Esophagus squamous epithelium (tissue), 5 donors: ENCODE measurements at regions not wholly inside any gene's neighbourhood (a gene's known extent, or its start where the extent isn't known, plus 50 kb on each side); places are given as distances from the start of the nearest gene placed in this dataset.
"Not testable (repeated sequence)": the region's sequence is repeated elsewhere in the genome, so short reads cannot be mapped to it uniquely, and the experiment has no call there.

Experiments used
- DNase-seq: peaks from one replicate; lab custom pipeline; 2025; lab: John Stamatoyannopoulos, UW
- H3K27ac ChIP-seq, 4 donors: fragments of 200-600 bp; sonication (generic); one replicate each; pipeline ENCODE4 v1.5.1; 2016 to 2019; ENCODE audit warnings: mild to moderate bottlenecking in 1 of 4
- H3K27me3 ChIP-seq, 4 donors: fragments of 200-600 bp; sonication (generic); 1 replicate in 3 of 4; 2 replicates in 1 of 4; pipeline versions ENCODE4 v1.5.1 to v1.6.0; 2017 to 2021; ENCODE audit warnings: antibody characterized with exemption in 1 of 4
- H3K36me3 ChIP-seq, 3 donors: fragments of 200-600 bp; sonication (generic); one replicate each; pipeline ENCODE4 v1.5.1; 2016 to 2019
- H3K4me1 ChIP-seq, 3 donors: fragments of 200-600 bp; sonication (generic); one replicate each; pipeline ENCODE4 v1.5.1; 2017 to 2019
- H3K4me3 ChIP-seq, 4 donors: fragments of 200-600 bp; sonication (generic); 1 replicate in 3 of 4; 2 replicates in 1 of 4; pipeline ENCODE4 v1.5.1; 2016 to 2019; ENCODE audit warnings: mild to moderate bottlenecking in 2 of 4, moderate library complexity in 1 of 4
- H3K9me3 ChIP-seq, 3 donors: fragments of 200-600 bp; sonication (generic); one replicate each; pipeline ENCODE4 v1.5.1; 2016 to 2019
- CTCF ChIP-seq, 6 experiments: fragments of 450-650 bp in 4 of 6; fragments of 200-600 bp in 2 of 6; sonication (generic) in 2 of 6; IDR thresholded peaks; one replicate each; pipeline ENCODE4 v1.5.1; 2016 to 2019; ENCODE audit warnings: antibody characterized with exemption in 6 of 6, mild to moderate bottlenecking in 4 of 6, moderate library complexity in 4 of 6
- POLR2A ChIP-seq, 4 donors: fragments of 450-650 bp; IDR thresholded peaks; one replicate each; pipeline ENCODE4 v1.6.1; 2017; ENCODE audit warnings: antibody characterized with exemption in 4 of 4, mild to moderate bottlenecking in 4 of 4, moderate library complexity in 3 of 4
- WGBS, 2 donors: methylation state at CpG; one replicate each; pipeline ENCODE4 v1.1.5; 2018; 5-methylcytosine and 5-hydroxymethylcytosine counted together
- intact Hi-C: fragments of 100-400 bp; cut with DNase I; formaldehyde crosslinking; loops from one replicate; pipeline ENCODE4 v1.15.0; 2022
- donor health status: DM: yes; HTN: yes; CAD: no.

GRCh38 chr2:21230140-21230539, 106.4 kb downstream of the TDRD15 start:
- 56 to 59% methylated on average over 1 of the region's 1 CpG for WGBS, 2 donors
- intact Hi-C loops = no loop called here

GRCh38 chr2:21231985-21232384, 108.2 kb downstream of the TDRD15 start:
- Histone ChIP-seq H3K4me3 (no peak overlapping the region), H3K36me3 (no peaks in the 10 kb centered on the region), H3K27me3 (no peaks in the 10 kb centered on the region), H3K4me1 (no peaks in the 10 kb centered on the region), H3K9me3 (no peaks in the 10 kb centered on the region), H3K27ac (no peak overlapping the region)
- intact Hi-C loops = no loop called here
- TF ChIP-seq POLR2A (IDR thresholded peaks at IDR 0.05) (no peak), CTCF (IDR thresholded peaks at IDR 0.05) (no peak)
- no peak for DNase-seq

More at GRCh38 chr2:21230140-21230539, 106.4 kb downstream of the TDRD15 start:
- Histone ChIP-seq H3K4me1 (no peaks in the 10 kb centered on the region), H3K9me3 (no peaks in the 10 kb centered on the region), H3K4me3 (no peak overlapping the region), H3K36me3 (no peaks in the 10 kb centered on the region), H3K27ac (no peak overlapping the region), H3K27me3 (no peaks in the 10 kb centered on the region)
- no peak for DNase-seq
- TF ChIP-seq CTCF (IDR thresholded peaks at IDR 0.05) (no peak), POLR2A (IDR thresholded peaks at IDR 0.05) (no peak)

GRCh38 chr2:21233194-21233593, 109.4 kb downstream of the TDRD15 start:
- no peak for DNase-seq
- no peak overlapping the region for H3K27ac ChIP-seq
- TF ChIP-seq POLR2A (IDR thresholded peaks at IDR 0.05) (no peak), CTCF (IDR thresholded peaks at IDR 0.05) (no peak)
- H3K27me3 ChIP-seq = no peaks in the 10 kb centered on the region
- intact Hi-C loops = no loop called here
- H3K4me3 ChIP-seq = no peak overlapping the region
- H3K9me3 ChIP-seq = no peaks in the 10 kb centered on the region
- no peaks in the 10 kb centered on the region for H3K36me3 ChIP-seq
- WGBS, 2 donors = 69 to 72% methylated on average over 3 of the region's 3 CpGs
- H3K4me1 ChIP-seq = no peaks in the 10 kb centered on the region

- Histone ChIP-seq H3K4me3 (no peak overlapping the region), H3K9me3 (no peaks in the 10 kb centered on the region), H3K27ac (no peak overlapping the region), H3K36me3 (no peaks in the 10 kb centered on the region), H3K4me1 (no peaks in the 10 kb centered on the region), H3K27me3 (no peaks in the 10 kb centered on the region)
- WGBS, 2 donors = 52 to 72% methylated on average over 3 of the region's 3 CpGs
- DNase-seq = no peak
- TF ChIP-seq CTCF (IDR thresholded peaks at IDR 0.05) (no peak), POLR2A (IDR thresholded peaks at IDR 0.05) (no peak)
- intact Hi-C loops = no loop called here
These were observed 110.2 kb downstream of the TDRD15 start for GRCh38 chr2:21234001-21234400.

- DNase-seq = no peak
- Histone ChIP-seq H3K4me3 (no peak overlapping the region), H3K27ac (no peak overlapping the region), H3K9me3 (no peaks in the 10 kb centered on the region), H3K27me3 (no peaks in the 10 kb centered on the region), H3K4me1 (no peaks in the 10 kb centered on the region), H3K36me3 (no peaks in the 10 kb centered on the region)
- intact Hi-C loops = no loop called here
- 76 to 84% methylated on average over 3 of the region's 3 CpGs for WGBS, 2 donors
- TF ChIP-seq CTCF (IDR thresholded peaks at IDR 0.05) = no peak
- no peak for TF ChIP-seq POLR2A (IDR thresholded peaks at IDR 0.05)
These were observed 110.8 kb downstream of the TDRD15 start for GRCh38 chr2:21234464-21235120.

GRCh38 chr2:21239749-21240148, 116.0 kb downstream of the TDRD15 start:
- intact Hi-C loops, DNase-seq, H3K36me3 ChIP-seq, H3K27me3 ChIP-seq, H3K9me3 ChIP-seq, H3K4me3 ChIP-seq, H3K27ac ChIP-seq, H3K4me1 ChIP-seq: not testable (repeated sequence)
- 56 to 88% methylated on average over 1 of the region's 1 CpG for WGBS, 2 donors
